ENCODE measurements at regions not wholly inside any gene's neighbourhood (a gene's known extent, or its start where the extent isn't known, plus 50 kb on each side); places are given as distances from the start of the nearest gene placed in this dataset.

- H3K9me3 ChIP-seq (ENCODE audit: insufficient read depth, low read depth, low read length) = no peaks in the 10 kb centered on the region
- no peak overlapping the region for H3K27ac Mint-ChIP-seq (ENCODE audit: unreplicated experiment)
- no peaks in the 10 kb centered on the region for H3K9me3 Mint-ChIP-seq (ENCODE audit: unreplicated experiment)
- no peaks in the 10 kb centered on the region for H4K20me1 ChIP-seq (ENCODE audit: insufficient read depth, low read length)
- H3K36me3 ChIP-seq (ENCODE audit: insufficient read depth, low read length) = no peaks in the 10 kb centered on the region
- H3K4me2 ChIP-seq (ENCODE audit: low read length) = no peak overlapping the region
- no peak for FAIRE-seq
- no peak for DNase-seq (ENCODE audit: low read depth)
- H3K4me3 ChIP-seq (ENCODE audit: insufficient read depth, low read depth, low read length) = no peak overlapping the region
- H2AFZ ChIP-seq (ENCODE audit: low read depth, low read length) = no peak overlapping the region
- no peaks in the 10 kb centered on the region for H3K27me3 ChIP-seq (ENCODE audit: insufficient read depth, low read length)
- no peaks in the 10 kb centered on the region for H3K79me2 ChIP-seq (ENCODE audit: insufficient read depth, low read length)
- H3K9ac ChIP-seq (ENCODE audit: low read length) = no peak overlapping the region
- no peaks in the 10 kb centered on the region for H3K27me3 Mint-ChIP-seq (ENCODE audit: low read depth, unreplicated experiment)
- no peak for TF ChIP-seq EZH2 (IDR thresholded peaks at IDR 0.05; ENCODE audit: insufficient read depth, low read length)
- no peak for TF ChIP-seq CTCF (IDR thresholded peaks at IDR 0.05; ENCODE audit: insufficient read depth, low read depth, low read length)
- H3K4me1 ChIP-seq (ENCODE audit: insufficient read depth, low read length) = no peaks in the 10 kb centered on the region
- no peak overlapping the region for H3K4me3 Mint-ChIP-seq (ENCODE audit: unreplicated experiment)
- H3K27ac ChIP-seq (ENCODE audit: low read depth, low read length) = no peak overlapping the region
- no peaks in the 10 kb centered on the region for H3K4me1 Mint-ChIP-seq (ENCODE audit: low read depth, unreplicated experiment)
- no peaks in the 10 kb centered on the region for H3K36me3 Mint-ChIP-seq (ENCODE audit: low read depth, unreplicated experiment)
Measured at GRCh38 chr1:87753366-87753765, 424.7 kb downstream of the LMO4 start.

- H3K9me3 Mint-ChIP-seq (ENCODE audit: unreplicated experiment) = no peaks in the 10 kb centered on the region
- Histone ChIP-seq H3K9ac (ENCODE audit: low read length) (no peak overlapping the region), H4K20me1 (ENCODE audit: insufficient read depth, low read length) (no peaks in the 10 kb centered on the region), H3K9me3 (ENCODE audit: insufficient read depth, low read depth, low read length) (no peaks in the 10 kb centered on the region), H2AFZ (ENCODE audit: low read depth, low read length) (no peak overlapping the region), H3K4me2 (ENCODE audit: low read length) (no peak overlapping the region), H3K79me2 (ENCODE audit: insufficient read depth, low read length) (no peaks in the 10 kb centered on the region), H3K27me3 (ENCODE audit: insufficient read depth, low read length) (no peaks in the 10 kb centered on the region), H3K4me3 (ENCODE audit: insufficient read depth, low read depth, low read length) (no peak overlapping the region), H3K27ac (ENCODE audit: low read depth, low read length) (no peak overlapping the region), H3K4me1 (ENCODE audit: insufficient read depth, low read length) (no peaks in the 10 kb centered on the region), H3K36me3 (ENCODE audit: insufficient read depth, low read length) (no peaks in the 10 kb centered on the region)
- no peaks in the 10 kb centered on the region for H3K4me1 Mint-ChIP-seq (ENCODE audit: low read depth, unreplicated experiment)
- no peak overlapping the region for H3K4me3 Mint-ChIP-seq (ENCODE audit: unreplicated experiment)
- no peaks in the 10 kb centered on the region for H3K36me3 Mint-ChIP-seq (ENCODE audit: low read depth, unreplicated experiment)
- no peaks in the 10 kb centered on the region for H3K27me3 Mint-ChIP-seq (ENCODE audit: low read depth, unreplicated experiment)
- TF ChIP-seq CTCF (IDR thresholded peaks at IDR 0.05; ENCODE audit: insufficient read depth, low read depth, low read length) (no peak), EZH2 (IDR thresholded peaks at IDR 0.05; ENCODE audit: insufficient read depth, low read length) (no peak)
- DNase-seq (ENCODE audit: low read depth) (no peak), FAIRE-seq (no peak)
- no peak overlapping the region for H3K27ac Mint-ChIP-seq (ENCODE audit: unreplicated experiment)
Measured at GRCh38 chr1:87754139-87754538, 425.5 kb downstream of the LMO4 start.

GRCh38 chr1:87757676-87758075 is 429.0 kb downstream of the LMO4 start:
- H3K9me3 ChIP-seq (ENCODE audit: insufficient read depth, low read depth, low read length) = no peaks in the 10 kb centered on the region
- no peaks in the 10 kb centered on the region for H3K27me3 Mint-ChIP-seq (ENCODE audit: low read depth, unreplicated experiment)
- FAIRE-seq (no peak), DNase-seq (ENCODE audit: low read depth) (peak; percentile 37)
- no peak overlapping the region for H3K27ac Mint-ChIP-seq (ENCODE audit: unreplicated experiment)
- H3K27ac ChIP-seq (ENCODE audit: low read depth, low read length) = no peak overlapping the region
- H3K4me2 ChIP-seq (ENCODE audit: low read length) = no peak overlapping the region
- no peak overlapping the region for H2AFZ ChIP-seq (ENCODE audit: low read depth, low read length)
- H3K36me3 ChIP-seq (ENCODE audit: insufficient read depth, low read length) = no peaks in the 10 kb centered on the region
- H3K27me3 ChIP-seq (ENCODE audit: insufficient read depth, low read length) = no peaks in the 10 kb centered on the region
- H3K9me3 Mint-ChIP-seq (ENCODE audit: unreplicated experiment) = no peaks in the 10 kb centered on the region
- H3K36me3 Mint-ChIP-seq (ENCODE audit: low read depth, unreplicated experiment) = no peaks in the 10 kb centered on the region
- no peaks in the 10 kb centered on the region for H3K4me1 Mint-ChIP-seq (ENCODE audit: low read depth, unreplicated experiment)
- H3K9ac ChIP-seq (ENCODE audit: low read length) = no peak overlapping the region
- TF ChIP-seq CTCF (IDR thresholded peaks at IDR 0.05; ENCODE audit: insufficient read depth, low read depth, low read length) (no peak), EZH2 (IDR thresholded peaks at IDR 0.05; ENCODE audit: insufficient read depth, low read length) (no peak)
- no peaks in the 10 kb centered on the region for H3K79me2 ChIP-seq (ENCODE audit: insufficient read depth, low read length)
- no peak overlapping the region for H3K4me3 Mint-ChIP-seq (ENCODE audit: unreplicated experiment)
- H3K4me1 ChIP-seq (ENCODE audit: insufficient read depth, low read length) = no peaks in the 10 kb centered on the region
- H3K4me3 ChIP-seq (ENCODE audit: insufficient read depth, low read depth, low read length) = no peak overlapping the region
- H4K20me1 ChIP-seq (ENCODE audit: insufficient read depth, low read length) = no peaks in the 10 kb centered on the region
